ENCODE measurements at regions not wholly inside any gene's neighbourhood (a gene's known extent, or its start where the extent isn't known, plus 50 kb on each side); places are given as distances from the start of the nearest gene placed in this dataset.

- TF ChIP-seq NFATC4 (CRISPR knock-in tag; IDR thresholded peaks at IDR 0.05) (no peak), NR3C1 (CRISPR knock-in tag; conservative IDR thresholded peaks at IDR 0.05; ENCODE audit: low read depth) (no peak), ETV6 (CRISPR knock-in tag; IDR thresholded peaks at IDR 0.05) (no peak)
Measured at GRCh38 chr9:26669701-26670670, 222.6 kb downstream of the CAAP1 start (continued).

- Mint-ChIP-seq H3K9me3 (peaks cover 7% of the 10 kb centered on the region), H3K27me3 (ENCODE audit: low read depth) (no peaks in the 10 kb centered on the region), H3K27ac (no peak overlapping the region), H3K4me3 (no peak overlapping the region), H3K36me3 (peaks cover 11% of the 10 kb centered on the region), H3K4me1 (peaks cover 8% of the 10 kb centered on the region)
- no peak for DNase-seq (ENCODE audit: low spot score)
- CTCF ChIA-PET, result interaction anchor here (0.7 to 1.4 kb wide), 2 partner anchors 11 to 165 kb away, joined by 3 to 5 read pairs; no protein-coding TSS in a partner anchor
- POLR2A ChIA-PET, result no interaction called here
- ATAC-seq, result no peak
- TF ChIP-seq GTF2I (CRISPR knock-in tag; conservative IDR thresholded peaks at IDR 0.05), result no peak
- TF ChIP-seq TEAD4 (CRISPR knock-in tag; IDR thresholded peaks at IDR 0.05), result no peak
- no peak for TF ChIP-seq HMGA2 (CRISPR knock-in tag; IDR thresholded peaks at IDR 0.05)
- TF ChIP-seq PRDM15 (CRISPR knock-in tag; IDR thresholded peaks at IDR 0.05), result no peak
- TF ChIP-seq CBFB (CRISPR knock-in tag; IDR thresholded peaks at IDR 0.05; ENCODE audit: low read depth), result no peak
- no peak for TF ChIP-seq GABPB1 (CRISPR knock-in tag; IDR thresholded peaks at IDR 0.05)
- no peak for TF ChIP-seq ZNF425 (CRISPR knock-in tag; conservative IDR thresholded peaks at IDR 0.05)
- TF ChIP-seq ZNF281 (CRISPR knock-in tag; IDR thresholded peaks at IDR 0.05), result no peak
- no peak for TF ChIP-seq ZMAT4 (CRISPR knock-in tag; IDR thresholded peaks at IDR 0.05)
- no peak for TF ChIP-seq IRF2 (CRISPR knock-in tag; IDR thresholded peaks at IDR 0.05; ENCODE audit: borderline replicate concordance, low read depth)
- no peak for TF ChIP-seq ATF1 (CRISPR knock-in tag; IDR thresholded peaks at IDR 0.05)
- TF ChIP-seq NR3C1 (CRISPR knock-in tag; conservative IDR thresholded peaks at IDR 0.05; ENCODE audit: low read depth), result no peak
- TF ChIP-seq E2F4 (CRISPR knock-in tag; IDR thresholded peaks at IDR 0.05; ENCODE audit: borderline replicate concordance, low read depth), result no peak
- no peak for TF ChIP-seq ZNF416 (CRISPR knock-in tag; IDR thresholded peaks at IDR 0.05)
- no peak for TF ChIP-seq AR (CRISPR knock-in tag; IDR thresholded peaks at IDR 0.05)
- TF ChIP-seq ERG (CRISPR knock-in tag; IDR thresholded peaks at IDR 0.05), result no peak
- TF ChIP-seq TCF7 (CRISPR knock-in tag; IDR thresholded peaks at IDR 0.05; ENCODE audit: low read depth), result no peak
- TF ChIP-seq IRF1 (CRISPR knock-in tag; IDR thresholded peaks at IDR 0.05), result no peak
Measured at GRCh38 chr9:26667882-26668281, 224.7 kb downstream of the CAAP1 start.
